GM23248 (cell line): ENCODE measurements at regions not wholly inside any gene's neighbourhood (a gene's known extent, or its start where the extent isn't known, plus 50 kb on each side); places are given as distances from the start of the nearest gene placed in this dataset.

Source experiments
- EZH2 ChIP-seq: fragments of 200-600 bp; sonication (generic); IDR thresholded peaks from 2 replicates; pipeline ENCODE4 v1.6.1; 2018; ENCODE audit warnings: antibody characterized with exemption, mild to moderate bottlenecking; ENCODE audit not compliant: insufficient read depth, poor library complexity, severe bottlenecking
- EZH2phosphoT487 ChIP-seq: fragments of 200-600 bp; sonication (generic); IDR thresholded peaks from 2 replicates; pipeline ENCODE4 v1.6.1; 2018; ENCODE audit warnings: antibody characterized with exemption, moderate library complexity, mild to moderate bottlenecking, low read depth; ENCODE audit not compliant: insufficient read depth

DNA sequence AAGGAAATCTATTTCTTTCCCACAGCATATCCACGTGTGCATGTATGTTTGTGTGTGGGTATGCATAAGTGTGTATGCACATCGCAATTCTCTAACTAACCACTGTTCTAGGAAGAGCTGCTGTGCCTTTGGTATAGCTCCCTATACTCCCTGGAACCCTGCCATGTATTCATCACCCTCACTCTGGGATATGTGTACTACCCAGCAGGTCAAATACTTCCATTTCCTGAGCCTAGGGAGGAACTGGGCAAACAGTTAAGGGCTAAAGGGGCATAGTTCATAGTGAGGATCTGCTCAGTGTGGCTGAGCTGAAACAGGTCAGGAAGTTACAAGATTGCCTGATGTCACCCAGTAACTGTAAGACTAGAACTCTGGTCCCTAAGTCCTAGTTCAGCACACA, 260.4 kb downstream of the RPLP1 start:
- TF ChIP-seq EZH2phosphoT487 = no peak
- no peak for TF ChIP-seq EZH2
